NCI-H774 (cell line): ENCODE measurements at regions not wholly inside any gene's neighbourhood (a gene's known extent, or its start where the extent isn't known, plus 50 kb on each side); places are given as distances from the start of the nearest gene placed in this dataset.

Experiments
- DNase-seq: peaks from one replicate; lab custom pipeline; 2025; lab: John Stamatoyannopoulos, UW

DNA sequence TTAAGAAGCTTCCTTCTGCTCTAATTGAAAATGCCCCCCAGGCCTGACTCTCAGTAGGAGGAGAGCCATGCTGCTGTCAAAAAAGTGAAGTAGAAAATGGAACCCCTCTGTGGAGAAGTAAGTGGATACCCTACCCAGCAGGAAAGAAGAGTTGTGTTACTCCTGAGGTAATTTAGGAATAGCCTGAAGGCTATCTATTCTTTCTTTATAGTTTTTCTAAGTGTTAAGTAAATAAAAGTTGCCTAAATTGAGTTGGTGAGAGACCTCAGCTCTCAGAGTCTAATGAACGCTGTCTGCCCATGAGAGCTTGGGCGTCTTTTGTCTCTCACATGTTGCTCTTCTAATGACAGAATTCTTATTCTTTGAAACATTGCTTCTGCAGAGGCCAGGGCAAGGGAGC is 116.2 kb downstream of the NSUN3 start:
- DNase-seq: no peak

- no peak for DNase-seq
These were observed 120.7 kb downstream of the NSUN3 start for GRCh38 chr3:94183551-94183950.

GRCh38 chr3:94184781-94185180 is 121.9 kb downstream of the NSUN3 start:
- no peak for DNase-seq

GRCh38 chr3:94185753-94186152 is 122.9 kb downstream of the NSUN3 start:
- no peak for DNase-seq

- DNase-seq: no peak
These were observed 124.8 kb downstream of the NSUN3 start for GRCh38 chr3:94187697-94188096.

- no peak for DNase-seq
These were observed 132.5 kb downstream of the NSUN3 start for GRCh38 chr3:94195381-94195780.

- no peak for DNase-seq
These were observed 143.4 kb downstream of the NSUN3 start for GRCh38 chr3:94206291-94206690.

- DNase-seq: no peak
These were observed 147.4 kb downstream of the NSUN3 start for GRCh38 chr3:94210256-94210655.

GRCh38 chr3:94217406-94217805 is 154.5 kb downstream of the NSUN3 start:
- DNase-seq: no peak

DNA sequence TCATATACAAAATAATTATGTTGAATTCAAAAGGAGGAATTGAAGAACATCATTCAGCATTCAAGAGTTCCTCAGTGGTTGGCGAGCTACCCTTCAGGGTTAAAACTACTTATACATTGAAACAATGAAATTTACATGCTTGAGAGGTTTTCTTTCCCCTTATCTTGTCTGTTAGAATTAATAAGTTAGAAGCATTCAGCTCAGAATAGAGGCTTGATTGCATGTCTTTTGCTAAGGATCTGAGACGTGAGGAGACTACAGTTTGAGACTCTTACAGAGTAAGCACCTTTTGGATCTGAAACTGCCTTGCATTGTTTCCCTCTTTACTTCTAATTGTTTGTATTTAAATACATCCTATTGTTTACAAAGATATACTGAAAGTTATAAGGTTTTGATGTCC is 157.6 kb downstream of the NSUN3 start:
- no peak for DNase-seq

GRCh38 chr3:94221829-94222228 is 159.0 kb downstream of the NSUN3 start:
- no peak for DNase-seq

DNA sequence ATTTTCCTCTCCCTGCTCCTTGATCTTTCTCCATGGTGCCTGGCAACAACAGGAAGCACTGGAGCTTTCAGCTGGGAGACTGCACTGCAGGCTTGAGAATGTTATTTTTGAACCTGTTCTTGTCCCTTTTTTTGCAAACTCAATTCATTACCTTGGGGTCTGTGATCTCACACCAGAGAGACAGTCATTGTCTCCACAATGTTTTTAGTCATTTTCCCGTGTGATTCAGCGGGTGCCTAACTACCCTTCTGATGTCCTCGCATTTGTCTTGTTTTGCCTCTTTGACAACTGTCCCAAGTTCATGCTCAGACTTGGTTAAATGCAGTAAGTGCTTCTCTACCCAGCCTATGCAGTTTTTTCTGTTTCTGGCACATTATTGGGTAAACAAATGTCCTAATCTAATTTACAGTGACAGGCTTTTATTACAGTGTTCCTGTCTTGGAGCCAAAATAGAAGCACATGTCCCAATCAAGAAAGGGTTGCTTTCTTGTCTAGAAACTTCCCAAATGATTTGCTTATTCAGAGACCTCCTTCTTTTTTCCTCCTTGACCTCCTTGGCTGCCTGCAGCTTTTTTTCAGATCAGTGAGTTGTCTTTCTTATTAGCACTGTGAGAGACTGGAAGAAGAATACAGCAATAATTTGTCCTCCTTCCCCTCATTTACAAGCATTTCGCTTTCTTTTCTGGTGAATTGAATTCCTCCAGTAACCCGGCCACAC is 162.4 kb downstream of the NSUN3 start:
- DNase-seq: no peak

- no peak for DNase-seq
These were observed 163.2 kb downstream of the NSUN3 start for GRCh38 chr3:94226078-94226477.

DNA sequence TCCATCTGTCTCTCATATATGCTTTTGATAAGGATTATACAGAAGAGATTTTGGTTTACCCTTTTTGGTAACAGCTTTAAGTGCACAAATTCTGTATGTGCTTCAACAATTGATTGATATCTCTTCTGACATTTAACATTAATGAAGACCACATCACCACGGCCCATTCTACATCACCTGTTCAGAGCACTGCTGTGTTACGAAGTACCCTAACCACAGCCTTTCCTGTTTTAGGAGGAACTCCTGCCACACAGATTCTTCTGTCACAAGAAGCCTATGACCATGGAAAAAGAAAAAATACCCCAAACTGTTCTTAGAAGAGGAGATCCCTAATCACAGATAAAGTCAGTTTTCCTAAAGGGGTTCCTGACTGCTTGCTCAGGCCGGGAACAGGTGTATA is 170.1 kb downstream of the NSUN3 start:
- no peak for DNase-seq

DNA sequence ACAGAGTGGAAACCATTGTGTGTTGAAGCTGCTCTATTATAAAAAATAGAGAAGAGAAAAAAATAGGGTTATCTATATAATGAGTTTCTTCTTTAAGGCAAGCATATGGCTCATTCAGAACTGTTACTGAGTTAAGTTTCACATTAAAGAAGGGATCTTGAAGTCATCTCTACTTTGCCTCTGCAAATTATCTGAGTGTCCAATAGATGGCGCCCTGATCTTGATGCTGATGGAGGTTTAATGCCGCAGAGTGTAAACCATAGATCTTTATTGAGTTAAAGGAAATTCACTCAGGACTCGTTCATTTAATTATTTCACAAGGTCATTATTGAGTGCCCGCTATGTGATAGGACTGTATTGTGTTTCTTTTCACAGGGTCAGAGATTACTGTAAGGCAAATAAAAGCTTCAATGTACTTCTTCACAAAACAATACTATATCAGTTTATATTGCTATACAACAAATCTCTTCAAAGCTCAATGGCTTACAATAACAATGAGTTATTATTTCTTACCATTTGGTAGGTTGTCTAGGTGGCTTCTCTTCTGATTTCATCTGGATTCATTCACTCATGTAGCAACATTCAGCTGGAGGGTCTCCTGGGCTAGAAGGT is 171.4 kb downstream of the NSUN3 start:
- no peak for DNase-seq

- no peak for DNase-seq
These were observed 179.1 kb downstream of the NSUN3 start for GRCh38 chr3:94241986-94242385.

DNA sequence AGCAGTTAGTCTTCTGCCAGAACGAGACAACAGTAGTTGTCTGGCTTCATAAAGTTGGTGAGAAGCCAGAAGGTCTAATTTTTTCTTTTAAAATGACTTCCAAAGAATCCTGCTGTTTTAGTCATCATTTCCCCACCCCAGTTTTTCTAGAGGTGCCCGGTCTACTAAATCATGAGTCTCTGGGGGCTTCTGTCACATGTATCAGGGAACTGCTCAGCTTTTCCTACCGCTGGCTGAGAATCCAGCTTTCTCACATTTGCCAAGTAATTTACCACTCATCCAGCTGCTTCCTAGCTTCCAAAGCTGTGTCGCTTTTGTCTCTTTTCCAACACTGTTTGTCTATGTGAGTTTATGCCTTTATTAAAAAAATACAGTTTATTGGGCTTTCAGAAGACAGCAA is 183.3 kb downstream of the NSUN3 start:
- DNase-seq: no peak

- DNase-seq: no peak
These were observed 185.2 kb downstream of the NSUN3 start for GRCh38 chr3:94248042-94248441.

DNA sequence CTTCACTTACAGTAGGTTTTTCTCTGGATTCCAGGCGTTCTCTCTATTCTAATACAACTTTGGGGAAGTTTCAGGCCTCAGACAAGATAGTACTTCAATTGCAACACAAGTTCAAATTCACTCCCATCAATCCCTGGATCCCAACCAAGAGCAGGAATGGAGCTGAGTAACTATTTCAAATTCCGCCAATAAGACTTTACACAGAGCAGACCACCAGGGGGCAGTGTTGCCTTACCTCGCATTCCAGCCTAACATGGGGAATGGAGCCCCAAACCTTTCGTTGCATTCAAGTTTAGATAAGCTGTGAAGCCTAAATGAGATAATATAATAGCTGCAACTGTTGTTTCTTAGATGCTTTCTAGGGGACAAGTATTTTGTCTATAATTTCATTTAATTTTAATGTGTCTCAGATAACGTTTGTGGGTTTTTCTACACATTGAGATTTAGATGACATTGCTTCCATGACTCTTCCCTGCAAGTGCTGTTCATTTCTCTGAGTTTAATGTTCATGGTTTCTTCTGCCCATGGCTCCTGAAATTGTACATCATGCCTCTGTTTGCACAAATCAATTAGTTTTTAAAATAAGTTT is 186.7 kb downstream of the NSUN3 start:
- DNase-seq: peak; percentile 16

DNA sequence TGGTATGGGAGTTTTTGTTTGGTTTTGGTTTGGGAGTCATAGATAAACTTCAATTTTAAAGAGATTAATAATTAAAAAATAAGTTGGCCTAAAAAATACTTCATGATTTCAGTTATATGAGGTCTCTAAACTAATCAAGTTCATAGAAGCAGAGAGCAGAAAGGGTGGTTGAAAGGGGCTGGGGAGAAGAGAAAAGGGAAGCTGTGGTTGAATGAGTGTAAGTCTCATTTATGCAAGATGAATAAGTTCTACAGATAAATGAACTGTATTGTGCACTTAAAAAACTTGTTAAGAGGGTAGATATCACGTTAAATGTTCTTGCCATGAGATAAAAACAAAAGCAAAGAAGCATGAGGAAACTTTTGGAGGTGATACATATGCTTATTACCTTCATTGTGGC is 188.7 kb downstream of the NSUN3 start:
- no peak for DNase-seq

GRCh38 chr3:94252316-94252715 is 189.5 kb downstream of the NSUN3 start:
- no peak for DNase-seq

GRCh38 chr3:94256888-94257813 is 194.3 kb downstream of the NSUN3 start:
- DNase-seq: no peak

DNA sequence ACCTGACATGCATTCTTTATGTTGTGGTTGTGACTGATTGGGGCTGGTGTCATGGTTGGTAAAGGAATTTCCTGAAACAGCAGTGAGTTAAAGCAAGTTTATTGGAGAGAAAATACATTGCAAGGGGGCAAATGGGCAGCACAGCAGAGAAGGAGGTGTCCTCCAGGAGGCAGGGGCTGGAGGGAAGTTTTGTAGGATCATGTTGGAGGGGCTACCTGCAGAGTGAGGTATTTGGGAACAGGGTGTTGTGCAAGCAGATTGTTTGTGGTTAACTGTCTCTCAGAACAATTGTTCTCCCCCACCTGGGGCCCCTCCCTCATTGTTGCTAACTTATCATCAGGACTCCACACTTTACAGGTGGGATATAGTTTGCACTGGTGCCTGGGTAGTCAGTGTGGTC is 196.0 kb downstream of the NSUN3 start:
- DNase-seq: no peak
